GM12878 (cell line): ENCODE measurements at regions not wholly inside any gene's neighbourhood (a gene's known extent, or its start where the extent isn't known, plus 50 kb on each side); places are given as distances from the start of the nearest gene placed in this dataset.

Source experiments
- ATAC-seq: fragments of 200-7000 bp; cut with Tn5 transposase; 3 replicates; pipeline ENCODE4 v1.9.1; 2020; ENCODE audit warnings: mild to moderate bottlenecking, moderate library complexity
- BruUV-seq: library from RNA; stranded (reverse); fragments of 400-500 nt; replicated peaks from 2 replicates; lab custom pipeline; 2021; lab: Mats Ljungman, UMichigan
- CTCF ChIA-PET: fragments of 300-600 bp; sonication (Branson Sonifier 250); formaldehyde crosslinking; extraction: SDS; loops from one replicate; lab custom pipeline; 2021; ENCODE audit warnings: inconsistent platforms; lab: Yijun Ruan, JAX
- POLR2A ChIA-PET: fragments of 350-600 bp; formaldehyde crosslinking; extraction: SDS; loops from one replicate; lab custom pipeline; 2021; ENCODE audit warnings: inconsistent platforms; lab: Charles Lee
- RAD21 ChIA-PET: fragments of 300-600 bp; sonication (Branson Sonifier 250); formaldehyde crosslinking; loops from one replicate; lab custom pipeline; 2023; ENCODE audit warnings: antibody characterized with exemption; ENCODE audit not compliant: unreplicated experiment; lab: Charles Lee
- SMC1A ChIA-PET: fragments of 300-600 bp; sonication (Branson Sonifier 250); formaldehyde crosslinking; loops from one replicate; lab custom pipeline; 2023; ENCODE audit not compliant: unreplicated experiment, uncharacterized antibody; lab: Charles Lee
- DNase-seq: peaks from one replicate; pipeline ENCODE4 v3.0.0-alpha.2; 2011; ENCODE audit warnings: low read depth, low spot score
- FAIRE-seq: peaks from 3 replicates; lab custom pipeline; 2011; peaks lifted over from hg19 to GRCh38; lab: Jason Lieb, UNC
- H2AFZ ChIP-seq: 2 replicates; pipeline ENCODE4 v1.6.0; 2011; ENCODE audit warnings: low read depth, low read length, control low read depth; ENCODE audit not compliant: control insufficient read depth
- H3K27ac ChIP-seq: 2 replicates; pipeline ENCODE4 v1.5.1; 2011; ENCODE audit warnings: control low read depth; ENCODE audit not compliant: control insufficient read depth, insufficient read depth
- H3K27me3 ChIP-seq, 2 experiments: replicated peaks in 1 of 2; 2 replicates each; pipeline versions ENCODE4 v1.6.0 to v1.6.1; 2011; ENCODE audit warnings: low read length in 1 of 2; ENCODE audit not compliant: control insufficient read depth in 2 of 2, insufficient read depth in 2 of 2
- H3K36me3 ChIP-seq, 2 experiments: 2 replicates each; pipeline ENCODE4 v1.5.1; 2011; ENCODE audit warnings: low read length in 1 of 2; ENCODE audit not compliant: control insufficient read depth in 2 of 2, insufficient read depth in 2 of 2
- H3K4me1 ChIP-seq: 2 replicates; pipeline ENCODE4 v1.6.1; 2011; ENCODE audit warnings: mild to moderate bottlenecking, low read length, moderate library complexity, mixed read lengths; ENCODE audit not compliant: control insufficient read depth, insufficient read depth
- H3K4me2 ChIP-seq: 2 replicates; pipeline ENCODE4 v1.6.0; 2011; ENCODE audit warnings: control low read depth; ENCODE audit not compliant: control insufficient read depth, insufficient read depth
- H3K4me3 ChIP-seq: fragments of 200-600 bp; sonication (generic); 2 replicates; pipeline ENCODE4 v1.5.1; 2016
- H3K79me2 ChIP-seq: 2 replicates; pipeline ENCODE4 v1.6.0; 2011; ENCODE audit warnings: low read length; ENCODE audit not compliant: control insufficient read depth, insufficient read depth
- H3K9ac ChIP-seq: 2 replicates; pipeline ENCODE4 v1.8.0; 2011; ENCODE audit warnings: low read length, control low read depth, mixed read lengths; ENCODE audit not compliant: control insufficient read depth, insufficient read depth
- H3K9me3 ChIP-seq: replicated peaks from 3 replicates; pipeline ENCODE4 v1.5.1; 2011; ENCODE audit warnings: mild to moderate bottlenecking, low read length; ENCODE audit not compliant: control insufficient read depth, insufficient read depth
- H4K20me1 ChIP-seq: 2 replicates; pipeline ENCODE4 v1.6.0; 2011; ENCODE audit not compliant: control insufficient read depth, insufficient read depth
- CBX3 ChIP-seq: fragments of 200-600 bp; sonication (generic); IDR thresholded peaks from 2 replicates; pipeline ENCODE4 v1.6.1; 2016; ENCODE audit warnings: low read depth, borderline replicate concordance
- CHD4 ChIP-seq: fragments of 200-600 bp; sonication (generic); IDR thresholded peaks from 2 replicates; pipeline ENCODE4 v1.6.1; 2016; ENCODE audit warnings: mild to moderate bottlenecking
- ETV6 ChIP-seq, 2 experiments: fragments of 450-650 bp in 1 of 2; IDR thresholded peaks in 1 of 2; conservative IDR thresholded peaks in 1 of 2; 2 replicates each; pipeline ENCODE4 v1.6.1; 2014; ENCODE audit warnings: antibody characterized with exemption in 1 of 2, borderline replicate concordance in 1 of 2, low read depth in 1 of 2, mild to moderate bottlenecking in 1 of 2, moderate library complexity in 1 of 2
- EZH2 ChIP-seq: IDR thresholded peaks from 2 replicates; pipeline ENCODE4 v1.6.1; 2012; ENCODE audit warnings: low read depth, mild to moderate bottlenecking, control low read depth, inconsistent platforms, low read length, borderline replicate concordance; ENCODE audit not compliant: control insufficient read depth
- RCOR1 ChIP-seq: conservative IDR thresholded peaks from 2 replicates; pipeline ENCODE4 v1.6.1; 2012; ENCODE audit warnings: low read depth, low read length, improper control_type of control experiment
- STAT3 ChIP-seq: IDR thresholded peaks from 2 replicates; pipeline ENCODE4 v1.6.1; 2011; ENCODE audit warnings: low read depth, low read length, improper control_type of control experiment
- WGBS: methylation state at CpG from one replicate; pipeline ENCODE4 v1.1.6; 2016; ENCODE audit warnings: low lambda C conversion rate; ENCODE audit not compliant: insufficient replicate concordance, insufficient coverage; ENCODE audit errors: missing lambda C conversion rate; 5-methylcytosine and 5-hydroxymethylcytosine counted together
- in situ Hi-C: fragments of 300-500 bp; cut with MboI; formaldehyde crosslinking; loops from 9 replicates; pipeline ENCODE4 v1.14.3; 2018; ENCODE audit warnings: mixed read lengths
- intact Hi-C: fragments of 100-400 bp; cut with micrococcal nuclease; formaldehyde crosslinking; loops from one replicate; pipeline ENCODE4 v1.14.2; 2022; ENCODE audit not compliant: unreplicated experiment

GRCh38 chr11:8790968-8791367 is 108.4 kb downstream of the RPL27A start:
- H3K27me3 ChIP-seq, result no peaks in the 10 kb centered on the region
- no peaks in the 10 kb centered on the region for H3K9me3 ChIP-seq
- H3K27ac ChIP-seq, result no peak overlapping the region
- intact Hi-C loops, result no loop called here
- H4K20me1 ChIP-seq, result no peaks in the 10 kb centered on the region
- CTCF ChIA-PET, result interaction anchor here (1.1 kb wide), 1 partner anchor 13 kb away, joined by 3 read pairs; no protein-coding TSS in a partner anchor
- H3K4me1 ChIP-seq, result no peaks in the 10 kb centered on the region
- 66% methylated on average over 2 of the region's 2 CpGs for WGBS
- no peak overlapping the region for H3K9ac ChIP-seq
- in situ Hi-C loops, result no loop called here
- no peak overlapping the region for H3K4me3 ChIP-seq
- no peak for DNase-seq
- POLR2A ChIA-PET, result no interaction called here
- SMC1A ChIA-PET, result interaction anchor here (1.1 kb wide), 1 partner anchor 13 kb away, joined by 3 read pairs; no protein-coding TSS in a partner anchor
- H3K36me3 ChIP-seq, result no peaks in the 10 kb centered on the region
- no TSS peak for BruUV-seq
- no peak for ATAC-seq
- FAIRE-seq, result no peak
- no peak overlapping the region for H3K4me2 ChIP-seq
- no peak for TF ChIP-seq STAT3
- no peak for TF ChIP-seq ETV6 (conservative IDR thresholded peaks at IDR 0.05 in 1 of 2, IDR thresholded peaks at IDR 0.05 in 1 of 2; ENCODE audit: borderline replicate concordance in 1 of 2, low read depth in 1 of 2)
- no peak for TF ChIP-seq CHD4
- TF ChIP-seq CBX3, result no peak
- no peak for TF ChIP-seq EZH2
- H2AFZ ChIP-seq, result no peak overlapping the region
- H3K79me2 ChIP-seq, result no peaks in the 10 kb centered on the region
- RAD21 ChIA-PET, result no interaction called here

GRCh38 chr11:8792710-8793109 is 110.1 kb downstream of the RPL27A start:
- in situ Hi-C loops (no loop called here), intact Hi-C loops (no loop called here)
- BruUV-seq, result no TSS peak
- TF ChIP-seq RCOR1, result no peak
- DNase-seq (no peak), FAIRE-seq (no peak), ATAC-seq (no peak)
- Histone ChIP-seq H3K9me3 (no peaks in the 10 kb centered on the region), H3K4me3 (no peak overlapping the region), H3K4me2 (no peak overlapping the region), H3K9ac (no peak overlapping the region), H3K27me3 (no peaks in the 10 kb centered on the region), H3K27ac (no peak overlapping the region), H3K4me1 (no peaks in the 10 kb centered on the region), H3K36me3 (no peaks in the 10 kb centered on the region), H2AFZ (no peak overlapping the region), H4K20me1 (no peaks in the 10 kb centered on the region), H3K79me2 (no peaks in the 10 kb centered on the region)
- WGBS, result 76% methylated on average over 3 of the region's 3 CpGs
- ChIA-PET POLR2A (no interaction called here), RAD21 (no interaction called here), SMC1A (no interaction called here), CTCF (no interaction called here)
